Activated naive CD4-positive, alpha-beta T cell treated with anti-CD3 and anti-CD28 coated beads, Interleukin-2, amount 50 U/mL, for 16 hours (primary cell): ENCODE measurements at regions not wholly inside any gene's neighbourhood (a gene's known extent, or its start where the extent isn't known, plus 50 kb on each side); places are given as distances from the start of the nearest gene placed in this dataset.

ENCODE experiments used
- DNase-seq: peaks from one replicate; pipeline ENCODE4 v3.0.0-alpha.2; 2020

DNA sequence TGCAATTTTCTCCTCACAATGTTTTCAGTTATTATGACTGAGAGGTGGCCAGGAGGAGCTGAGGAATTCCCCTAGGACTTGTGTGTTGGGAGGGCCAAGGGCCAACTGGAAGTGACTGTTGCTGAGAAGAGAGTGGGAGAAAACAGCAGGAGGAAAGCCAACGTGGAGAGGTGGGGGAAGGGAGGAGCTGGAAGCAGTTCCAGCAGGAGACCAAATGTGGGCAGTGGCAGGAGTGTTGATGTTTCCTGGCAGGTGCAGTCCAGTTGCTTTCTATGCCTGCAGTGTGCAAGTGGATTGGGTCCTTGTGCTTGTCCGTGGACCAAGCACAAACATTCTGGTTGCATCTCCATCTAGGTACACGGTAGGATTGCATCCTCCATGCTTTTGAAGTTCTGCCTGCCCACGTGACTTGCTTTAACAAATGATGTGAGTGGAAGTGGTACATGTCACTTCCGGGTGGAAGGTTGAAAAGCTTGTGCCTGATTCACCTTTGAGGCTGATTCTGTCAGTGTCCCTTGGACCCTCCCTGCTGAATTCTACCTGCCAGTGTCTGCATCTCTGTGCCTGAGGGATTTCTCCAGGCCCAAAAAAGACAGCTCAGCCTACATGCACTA, 54.7 kb upstream of the CRHR1 start:
- DNase-seq: no peak

GRCh38 chr17:45730192-45730591, 53.9 kb upstream of the CRHR1 start:
- no peak for DNase-seq

- no peak for DNase-seq
These were observed 52.7 kb upstream of the CRHR1 start for GRCh38 chr17:45731459-45731858.

DNA sequence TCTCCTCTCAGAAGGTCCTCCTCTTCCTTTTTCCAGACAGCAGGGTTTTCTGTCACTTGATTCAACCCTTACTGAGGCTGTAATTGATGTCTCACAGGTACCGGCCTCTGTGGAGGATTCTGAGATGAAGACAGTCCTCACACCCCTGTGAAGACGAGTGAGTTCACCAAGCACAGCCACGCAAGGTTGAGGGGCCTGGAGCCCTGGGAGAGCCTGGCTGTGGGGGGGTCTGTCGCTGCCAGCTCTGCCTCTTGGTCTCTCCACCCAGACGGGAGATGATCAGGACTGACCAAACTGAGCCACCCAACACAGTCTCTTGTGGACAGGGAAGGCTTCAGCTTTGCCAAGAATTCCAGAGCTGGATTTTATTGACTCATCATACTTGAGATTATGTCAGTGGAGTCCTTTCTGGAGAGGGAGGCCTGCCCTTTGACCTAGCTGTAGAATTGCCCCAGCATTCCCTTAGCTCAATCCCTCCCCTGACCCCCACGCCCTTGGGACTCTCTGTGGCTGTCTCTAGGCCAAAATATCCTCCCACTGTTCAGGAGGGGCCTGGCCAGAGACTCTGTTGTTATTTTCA, 51.1 kb upstream of the CRHR1 start:
- no peak for DNase-seq

DNA sequence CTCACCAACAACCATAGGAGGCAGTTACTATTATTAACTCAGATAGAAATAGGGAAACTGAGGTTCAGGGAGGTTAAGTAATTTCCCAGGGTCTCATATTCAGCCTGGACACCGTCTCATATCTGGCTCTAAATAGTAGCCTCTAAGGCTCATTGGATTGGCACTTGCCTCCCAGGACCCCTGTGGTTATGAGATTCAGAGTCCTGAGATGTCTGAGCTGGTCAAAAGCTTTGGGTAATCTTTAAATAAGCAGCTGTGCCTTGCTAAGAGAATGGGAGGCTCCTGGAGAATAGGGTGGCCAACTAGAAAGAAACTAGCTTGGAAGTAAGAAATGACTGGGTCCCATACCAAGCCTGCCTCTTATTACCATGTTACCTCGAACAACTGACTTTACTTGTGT, 50.3 kb upstream of the CRHR1 start:
- DNase-seq: no peak
